GM12872 (cell line): ENCODE measurements at regions not wholly inside any gene's neighbourhood (a gene's known extent, or its start where the extent isn't known, plus 50 kb on each side); places are given as distances from the start of the nearest gene placed in this dataset.

Experiments
- CTCF ChIP-seq: IDR thresholded peaks from 3 replicates; pipeline ENCODE4 v1.5.1; 2011; ENCODE audit warnings: low read depth, mild to moderate bottlenecking, low read length, moderate library complexity; ENCODE audit not compliant: insufficient read depth

- no peak for TF ChIP-seq CTCF
These were observed 376.0 kb downstream of the ICE1 start for GRCh38 chr5:5798462-5798861.

- TF ChIP-seq CTCF, result no peak
These were observed 375.6 kb downstream of the ICE1 start for GRCh38 chr5:5798041-5798440.

- no peak for TF ChIP-seq CTCF
These were observed 372.7 kb downstream of the ICE1 start for GRCh38 chr5:5795074-5795771.

GRCh38 chr5:5794118-5794560, 371.7 kb downstream of the ICE1 start:
- no peak for TF ChIP-seq CTCF

GRCh38 chr5:5793242-5794117, 371.0 kb downstream of the ICE1 start:
- no peak for TF ChIP-seq CTCF

GRCh38 chr5:5792106-5792505, 369.6 kb downstream of the ICE1 start:
- no peak for TF ChIP-seq CTCF

GRCh38 chr5:5788793-5789192, 366.3 kb downstream of the ICE1 start:
- TF ChIP-seq CTCF, result no peak
